Astrocyte (in vitro differentiated cells and primary cell): ENCODE measurements at regions not wholly inside any gene's neighbourhood (a gene's known extent, or its start where the extent isn't known, plus 50 kb on each side); places are given as distances from the start of the nearest gene placed in this dataset.

Source experiments
- DNase-seq: peaks from one replicate; pipeline ENCODE4 v3.0.0-alpha.2; 2010; ENCODE audit warnings: low read depth
- FAIRE-seq: peaks from 2 replicates; lab custom pipeline; 2011; peaks lifted over from hg19 to GRCh38; lab: Jason Lieb, UNC
- H2AFZ ChIP-seq: 2 replicates; pipeline ENCODE4 v1.6.0; 2012; ENCODE audit warnings: low read depth, low read length, inconsistent platforms
- H3K27ac ChIP-seq: 2 replicates; pipeline ENCODE4 v1.5.1; 2011; ENCODE audit warnings: low read depth, low read length, inconsistent platforms
- H3K27me3 ChIP-seq: 2 replicates; pipeline ENCODE4 v1.6.0; 2011; ENCODE audit warnings: low read length, inconsistent platforms; ENCODE audit not compliant: insufficient read depth
- H3K36me3 ChIP-seq: 2 replicates; pipeline ENCODE4 v1.5.1; 2011; ENCODE audit warnings: low read length, inconsistent platforms; ENCODE audit not compliant: insufficient read depth
- H3K4me1 ChIP-seq: 2 replicates; pipeline ENCODE4 v1.5.1; 2011; ENCODE audit warnings: low read length, inconsistent platforms; ENCODE audit not compliant: insufficient read depth
- H3K4me2 ChIP-seq: 2 replicates; pipeline ENCODE4 v1.6.0; 2012; ENCODE audit warnings: low read length, inconsistent platforms
- H3K4me3 ChIP-seq: 2 replicates; pipeline ENCODE4 v1.5.1; 2011; ENCODE audit warnings: low read depth, mild to moderate bottlenecking, low read length, inconsistent platforms; ENCODE audit not compliant: insufficient read depth
- H3K79me2 ChIP-seq: 2 replicates; pipeline ENCODE4 v1.6.0; 2012; ENCODE audit warnings: mild to moderate bottlenecking, low read length, inconsistent platforms; ENCODE audit not compliant: insufficient read depth
- H3K9ac ChIP-seq: 2 replicates; pipeline ENCODE4 v1.6.0; 2012; ENCODE audit warnings: mild to moderate bottlenecking, low read length, inconsistent platforms
- H3K9me3 ChIP-seq: 2 replicates; pipeline ENCODE4 v1.5.1; 2012; ENCODE audit warnings: low read depth, mild to moderate bottlenecking, low read length, inconsistent platforms; ENCODE audit not compliant: insufficient read depth
- H4K20me1 ChIP-seq: 2 replicates; pipeline ENCODE4 v1.6.0; 2012; ENCODE audit warnings: low read length, inconsistent platforms; ENCODE audit not compliant: insufficient read depth
- H3K27ac Mint-ChIP-seq: one replicate; pipeline ENCODE4 v1.8.0; 2021; ENCODE audit warnings: mild to moderate bottlenecking, mixed read lengths; ENCODE audit not compliant: unreplicated experiment
- H3K27me3 Mint-ChIP-seq: one replicate; pipeline ENCODE4 v1.8.0; 2021; ENCODE audit warnings: low read depth, mixed read lengths; ENCODE audit not compliant: unreplicated experiment
- H3K36me3 Mint-ChIP-seq: one replicate; pipeline ENCODE4 v1.8.0; 2021; ENCODE audit warnings: low read depth, mixed read lengths; ENCODE audit not compliant: unreplicated experiment
- H3K4me1 Mint-ChIP-seq: one replicate; pipeline ENCODE4 v1.8.0; 2021; ENCODE audit warnings: low read depth, mixed read lengths; ENCODE audit not compliant: unreplicated experiment
- H3K4me3 Mint-ChIP-seq: one replicate; pipeline ENCODE4 v1.8.0; 2021; ENCODE audit warnings: mild to moderate bottlenecking, moderate library complexity, mixed read lengths; ENCODE audit not compliant: unreplicated experiment
- H3K9me3 Mint-ChIP-seq: one replicate; pipeline ENCODE4 v1.8.0; 2021; ENCODE audit warnings: mild to moderate bottlenecking, mixed read lengths; ENCODE audit not compliant: unreplicated experiment
- CTCF ChIP-seq: IDR thresholded peaks from 2 replicates; pipeline ENCODE4 v1.5.1; 2011; ENCODE audit warnings: low read depth, mild to moderate bottlenecking, inconsistent platforms, low read length, moderate library complexity; ENCODE audit not compliant: insufficient read depth
- EZH2 ChIP-seq: IDR thresholded peaks from 2 replicates; pipeline ENCODE4 v1.6.1; 2012; ENCODE audit warnings: mild to moderate bottlenecking, low read length, inconsistent platforms; ENCODE audit not compliant: insufficient read depth

- H3K79me2 ChIP-seq, result no peaks in the 10 kb centered on the region
- no peaks in the 10 kb centered on the region for H4K20me1 ChIP-seq
- Mint-ChIP-seq H3K36me3 (no peaks in the 10 kb centered on the region), H3K4me1 (peaks cover 49% of the 10 kb centered on the region), H3K27ac (peak overlapping the region; percentile 34), H3K9me3 (no peaks in the 10 kb centered on the region), H3K27me3 (no peaks in the 10 kb centered on the region), H3K4me3 (no peak overlapping the region)
- H3K9ac ChIP-seq, result no peak overlapping the region
- H3K4me1 ChIP-seq, result peaks cover 9% of the 10 kb centered on the region
- H3K9me3 ChIP-seq, result no peaks in the 10 kb centered on the region
- DNase-seq (no peak), FAIRE-seq (peak; percentile 23)
- no peak overlapping the region for H3K4me2 ChIP-seq
- H3K36me3 ChIP-seq, result no peaks in the 10 kb centered on the region
- H3K27ac ChIP-seq, result no peak overlapping the region
- TF ChIP-seq EZH2, result no peak
- TF ChIP-seq CTCF, result no peak
- no peak overlapping the region for H2AFZ ChIP-seq
- no peaks in the 10 kb centered on the region for H3K27me3 ChIP-seq
- no peak overlapping the region for H3K4me3 ChIP-seq
Observed at GRCh38 chr5:123809594-123810221, 297.7 kb downstream of the CSNK1G3 start.

- Histone ChIP-seq H3K27ac (no peak overlapping the region), H3K4me3 (no peak overlapping the region), H4K20me1 (no peaks in the 10 kb centered on the region), H3K4me2 (no peak overlapping the region), H3K4me1 (no peaks in the 10 kb centered on the region), H3K79me2 (no peaks in the 10 kb centered on the region), H2AFZ (no peak overlapping the region), H3K9me3 (no peaks in the 10 kb centered on the region), H3K36me3 (no peaks in the 10 kb centered on the region), H3K9ac (no peak overlapping the region), H3K27me3 (no peaks in the 10 kb centered on the region)
- Mint-ChIP-seq H3K4me1 (peaks cover 39% of the 10 kb centered on the region), H3K4me3 (no peak overlapping the region), H3K36me3 (no peaks in the 10 kb centered on the region), H3K27ac (no peak overlapping the region), H3K9me3 (no peaks in the 10 kb centered on the region), H3K27me3 (no peaks in the 10 kb centered on the region)
- no peak for DNase-seq
- FAIRE-seq, result no peak
- TF ChIP-seq EZH2 (no peak), CTCF (no peak)
Observed at GRCh38 chr5:123808461-123809380, 296.7 kb downstream of the CSNK1G3 start.
